Left colon (tissue), 2 donors: ENCODE measurements at regions not wholly inside any gene's neighbourhood (a gene's known extent, or its start where the extent isn't known, plus 50 kb on each side); places are given as distances from the start of the nearest gene placed in this dataset.

Experiments
- ATAC-seq: fragments of 200-7000 bp; cut with Tn5 transposase; one replicate; pipeline ENCODE4 v1.9.1; 2020; ENCODE audit warnings: mild to moderate bottlenecking, moderate library complexity
- DNase-seq, 2 donors: peaks; one replicate each; pipeline ENCODE4 v3.0.0-alpha.2; 2020
- intact Hi-C, 2 donors: fragments of 100-400 bp; cut with DNase I in 1 of 2; cut with micrococcal nuclease in 1 of 2; formaldehyde crosslinking; loops; one replicate each; pipeline versions ENCODE4 v1.11.2 to v1.14.0; 2022; cut with DNase I, micrococcal nuclease
- donor health status: DM: no; HTN: no; CAD: no.
- donor health status: DM: yes; HTN: yes; CAD: no.

- no peak for DNase-seq
- intact Hi-C loops: no loop called here
- no peak for ATAC-seq
Observed at GRCh38 chr13:99911965-99912566, 59.5 kb downstream of the ZIC5 start.

- intact Hi-C loops: no loop called here
- no peak for DNase-seq
- ATAC-seq: peak; percentile 49
Observed at GRCh38 chr13:99911069-99911964, 60.2 kb downstream of the ZIC5 start.

- no peak for ATAC-seq
Observed at GRCh38 chr13:99909836-99910619, 61.5 kb downstream of the ZIC5 start.

GRCh38 chr13:99909097-99909835 lies 62.3 kb downstream of the ZIC5 start:
- no peak for DNase-seq
- ATAC-seq: no peak
- intact Hi-C loops: no loop called here

More at GRCh38 chr13:99909836-99910619, 61.5 kb downstream of the ZIC5 start:
- DNase-seq: no peak
- intact Hi-C loops: no loop called here

- ATAC-seq (no peak), DNase-seq (no peak)
- intact Hi-C loops: no loop called here
Observed at GRCh38 chr13:99908140-99908803, 63.3 kb downstream of the ZIC5 start.

- intact Hi-C loops: no loop called here
- no peak for ATAC-seq
- DNase-seq: no peak
Observed at GRCh38 chr13:99907627-99908026, 63.9 kb downstream of the ZIC5 start.

- intact Hi-C loops: no loop called here
- no peak for ATAC-seq
- DNase-seq: no peak
Observed at GRCh38 chr13:99907038-99907437, 64.5 kb downstream of the ZIC5 start.

GRCh38 chr13:99905814-99906213 lies 65.8 kb downstream of the ZIC5 start:
- ATAC-seq (no peak), DNase-seq (no peak)
- intact Hi-C loops: no loop called here

GRCh38 chr13:99905224-99905623 lies 66.3 kb downstream of the ZIC5 start:
- ATAC-seq: no peak
- intact Hi-C loops: no loop called here
- no peak for DNase-seq

- DNase-seq: no peak
- no peak for ATAC-seq
- intact Hi-C loops: no loop called here
Observed at GRCh38 chr13:99903140-99903539, 68.4 kb downstream of the ZIC5 start.

GRCh38 chr13:99902657-99903056 lies 68.9 kb downstream of the ZIC5 start:
- DNase-seq (no peak), ATAC-seq (no peak)
- intact Hi-C loops: no loop called here

- DNase-seq (no peak), ATAC-seq (no peak)
- intact Hi-C loops: no loop called here
Observed at GRCh38 chr13:99900960-99901359, 70.6 kb downstream of the ZIC5 start.

- intact Hi-C loops: loop anchor here in 1 of 2 donors (10.0 kb wide), 1 partner anchor 336 kb away; no protein-coding TSS in a partner anchor
- ATAC-seq: no peak
Observed at GRCh38 chr13:99898421-99898820, 73.1 kb downstream of the ZIC5 start.

GRCh38 chr13:99897076-99897440 lies 74.5 kb downstream of the ZIC5 start:
- intact Hi-C loops: loop anchor here in 1 of 2 donors (10.0 kb wide), 1 partner anchor 338 kb away; no protein-coding TSS in a partner anchor
- DNase-seq (no peak), ATAC-seq (no peak)

More at GRCh38 chr13:99898421-99898820, 73.1 kb downstream of the ZIC5 start:
- no peak for DNase-seq

GRCh38 chr13:99896369-99897075 lies 75.0 kb downstream of the ZIC5 start:
- DNase-seq (no peak), ATAC-seq (no peak)
- intact Hi-C loops: loop anchor here in 1 of 2 donors (10.0 kb wide), 1 partner anchor 338 kb away; no protein-coding TSS in a partner anchor

GRCh38 chr13:99895444-99896368 lies 75.9 kb downstream of the ZIC5 start:
- DNase-seq (peak in 1 of 2 donors; percentile 15), ATAC-seq (peak; percentile 67)
- intact Hi-C loops: loop anchor here in 1 of 2 donors (10.0 kb wide), 1 partner anchor 339 kb away; no protein-coding TSS in a partner anchor
